ENCODE measurements at regions not wholly inside any gene's neighbourhood (a gene's known extent, or its start where the extent isn't known, plus 50 kb on each side); places are given as distances from the start of the nearest gene placed in this dataset.
"Not testable (repeated sequence)": the region's sequence is repeated elsewhere in the genome, so short reads cannot be mapped to it uniquely, and the experiment has no call there.

GRCh38 chr6:137976430-137976829, 109.4 kb downstream of the TNFAIP3 start:
- Mint-ChIP-seq H3K9me3 (no peaks in the 10 kb centered on the region), H3K4me3 (no peak overlapping the region), H3K27me3 (no peaks in the 10 kb centered on the region), H3K27ac (peak overlapping the region; percentile 95), H3K4me1 (peaks cover 36% of the 10 kb centered on the region), H3K36me3 (no peaks in the 10 kb centered on the region)
- CTCF ChIA-PET, result interaction anchor here (0.6 to 3.6 kb wide), 15 partner anchors 24 to 387 kb away, joined by 3 to 49 read pairs (median 8); no protein-coding TSS in a partner anchor
- DNase-seq, result peak; percentile 22

DNA sequence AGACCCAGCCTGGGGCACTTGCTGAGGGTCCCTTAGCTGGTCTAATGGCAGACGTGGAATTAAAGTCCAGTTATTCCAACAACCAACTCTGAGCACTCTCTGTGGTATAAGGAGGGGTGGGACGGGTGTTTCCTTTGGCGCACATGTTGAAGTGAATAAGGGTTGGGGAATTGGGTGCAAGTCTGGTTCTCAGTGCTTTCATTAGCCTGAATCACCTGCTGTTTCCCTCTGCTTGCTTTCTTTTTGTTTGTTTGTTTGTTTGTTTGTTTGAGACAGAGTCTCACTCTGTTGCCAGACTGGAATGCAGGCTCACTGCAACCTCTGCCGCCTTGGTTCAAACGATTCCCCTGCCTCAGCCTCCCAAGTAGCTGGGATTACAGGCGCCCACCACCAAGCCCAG, 110.1 kb downstream of the TNFAIP3 start:
- peaks cover 36% of the 10 kb centered on the region for H3K4me1 Mint-ChIP-seq
- no peaks in the 10 kb centered on the region for H3K27me3 Mint-ChIP-seq
- H3K27ac Mint-ChIP-seq, result peak overlapping the region; percentile 95
- no peaks in the 10 kb centered on the region for H3K36me3 Mint-ChIP-seq
- CTCF ChIA-PET, result interaction anchor here (0.6 to 3.6 kb wide), 6 partner anchors 37 to 388 kb away, joined by 3 to 41 read pairs (median 6); no protein-coding TSS in a partner anchor
- DNase-seq, result no peak
- no peak overlapping the region for H3K4me3 Mint-ChIP-seq
- no peaks in the 10 kb centered on the region for H3K9me3 Mint-ChIP-seq

DNA sequence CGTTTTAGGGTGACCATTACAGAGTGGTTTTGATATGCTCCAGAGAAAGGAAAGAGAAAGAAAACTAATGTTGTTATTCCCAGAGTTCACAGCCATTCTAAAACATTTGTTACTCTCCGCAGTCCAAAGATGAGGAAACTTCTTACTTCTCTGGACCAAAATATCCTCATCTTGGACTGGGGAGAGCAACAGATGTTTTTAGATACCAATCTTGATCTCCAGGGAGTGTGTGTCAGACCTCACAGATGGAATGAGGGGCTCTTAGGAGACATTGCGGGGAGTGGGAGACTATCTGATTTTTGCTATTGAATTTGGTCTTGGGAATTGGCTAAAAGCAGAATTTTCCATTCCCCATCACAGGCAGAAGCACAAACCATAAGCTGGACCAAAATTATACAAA, 110.8 kb downstream of the TNFAIP3 start:
- H3K36me3 Mint-ChIP-seq, result no peaks in the 10 kb centered on the region
- CTCF ChIA-PET, result interaction anchor here (1.1 to 3.6 kb wide), 3 partner anchors 38 to 296 kb away, joined by 4 to 35 read pairs (median 5); no protein-coding TSS in a partner anchor
- no peak for DNase-seq
- H3K27me3 Mint-ChIP-seq, result no peaks in the 10 kb centered on the region
- no peak overlapping the region for H3K27ac Mint-ChIP-seq
- H3K4me3 Mint-ChIP-seq, result no peak overlapping the region
- H3K4me1 Mint-ChIP-seq, result peaks cover 36% of the 10 kb centered on the region
- no peaks in the 10 kb centered on the region for H3K9me3 Mint-ChIP-seq

GRCh38 chr6:137978252-137978896, 111.3 kb downstream of the TNFAIP3 start:
- no peaks in the 10 kb centered on the region for H3K27me3 Mint-ChIP-seq
- no peak overlapping the region for H3K27ac Mint-ChIP-seq
- CTCF ChIA-PET, result interaction anchor here (1.1 to 1.9 kb wide), 2 partner anchors 39 to 297 kb away, joined by 4 to 5 read pairs; no protein-coding TSS in a partner anchor
- no peak for DNase-seq
- H3K36me3 Mint-ChIP-seq, result no peaks in the 10 kb centered on the region
- H3K4me3 Mint-ChIP-seq, result no peak overlapping the region
- H3K4me1 Mint-ChIP-seq, result peaks cover 36% of the 10 kb centered on the region
- H3K9me3 Mint-ChIP-seq, result no peaks in the 10 kb centered on the region

GRCh38 chr6:137979263-137979662, 112.2 kb downstream of the TNFAIP3 start:
- H3K27me3 Mint-ChIP-seq, H3K4me3 Mint-ChIP-seq, H3K36me3 Mint-ChIP-seq, DNase-seq, H3K9me3 Mint-ChIP-seq, H3K27ac Mint-ChIP-seq: not testable (repeated sequence)
- peaks cover 33% of the 10 kb centered on the region for H3K4me1 Mint-ChIP-seq
- CTCF ChIA-PET, result interaction anchor here (0.9 to 1.8 kb wide), 5 partner anchors 10 to 275 kb away, joined by 3 to 7 read pairs (median 3); no protein-coding TSS in a partner anchor

DNA sequence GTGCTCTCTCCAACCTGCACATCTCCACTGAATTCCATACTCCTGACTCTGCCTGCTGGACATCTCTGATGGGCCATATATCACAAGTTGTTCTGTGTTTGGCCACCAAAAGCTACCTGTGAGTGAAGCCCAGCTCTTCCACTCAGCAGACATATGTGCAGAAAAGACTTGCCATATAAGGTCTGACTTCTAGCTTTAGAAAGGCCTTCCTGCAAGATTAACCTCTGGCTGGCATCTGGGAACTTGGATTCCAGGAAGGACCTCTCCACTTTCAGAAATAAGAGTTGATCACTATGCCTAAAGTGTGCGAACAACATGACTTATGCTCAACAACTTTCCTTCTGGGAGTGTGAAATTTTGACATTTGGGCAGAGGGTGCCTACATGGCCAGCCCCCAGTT, 113.7 kb downstream of the TNFAIP3 start:
- DNase-seq, result no peak
- Mint-ChIP-seq H3K9me3 (no peaks in the 10 kb centered on the region), H3K4me3 (no peak overlapping the region), H3K27ac (no peak overlapping the region), H3K36me3 (no peaks in the 10 kb centered on the region), H3K4me1 (peaks cover 19% of the 10 kb centered on the region), H3K27me3 (no peaks in the 10 kb centered on the region)
- CTCF ChIA-PET, result interaction anchor here (1.3 to 1.8 kb wide), 6 partner anchors 8 to 276 kb away, joined by 3 to 9 read pairs (median 4); no protein-coding TSS in a partner anchor

DNA sequence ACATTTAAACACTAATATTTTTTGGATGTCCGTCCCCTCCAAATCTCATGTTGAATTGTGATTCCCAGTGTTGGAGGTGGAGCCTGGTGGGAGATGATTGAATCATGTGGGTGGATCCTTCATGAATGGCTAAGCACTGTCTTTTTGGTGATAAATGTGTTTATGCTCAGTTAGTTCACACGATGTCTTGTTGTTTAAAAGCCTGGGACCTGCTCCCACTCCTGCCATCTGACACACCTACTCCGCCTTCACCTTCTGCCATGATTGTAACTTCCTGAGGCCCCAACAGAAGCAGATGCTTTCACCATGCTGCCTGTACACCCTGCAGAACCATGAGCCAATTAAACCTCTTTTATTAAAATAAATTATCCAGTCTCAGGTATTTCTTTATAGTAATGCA, 114.7 kb downstream of the TNFAIP3 start:
- DNase-seq, result no peak
- CTCF ChIA-PET, result interaction anchor here (1.5 kb wide), 1 partner anchor 19 kb away, joined by 4 read pairs; no protein-coding TSS in a partner anchor
- Mint-ChIP-seq H3K27me3 (no peaks in the 10 kb centered on the region), H3K9me3 (no peaks in the 10 kb centered on the region), H3K4me3 (no peak overlapping the region), H3K36me3 (no peaks in the 10 kb centered on the region), H3K27ac (no peak overlapping the region), H3K4me1 (peaks cover 9% of the 10 kb centered on the region)

GRCh38 chr6:137982418-137983189, 115.5 kb downstream of the TNFAIP3 start:
- H3K27me3 Mint-ChIP-seq, result no peaks in the 10 kb centered on the region
- peaks cover 6% of the 10 kb centered on the region for H3K4me1 Mint-ChIP-seq
- no peaks in the 10 kb centered on the region for H3K9me3 Mint-ChIP-seq
- DNase-seq, result no peak
- CTCF ChIA-PET, result interaction anchor here (1.0 kb wide), 1 partner anchor 24 kb away, joined by 4 read pairs; no protein-coding TSS in a partner anchor
- H3K36me3 Mint-ChIP-seq, result no peaks in the 10 kb centered on the region
- H3K4me3 Mint-ChIP-seq, result no peak overlapping the region
- no peak overlapping the region for H3K27ac Mint-ChIP-seq

DNA sequence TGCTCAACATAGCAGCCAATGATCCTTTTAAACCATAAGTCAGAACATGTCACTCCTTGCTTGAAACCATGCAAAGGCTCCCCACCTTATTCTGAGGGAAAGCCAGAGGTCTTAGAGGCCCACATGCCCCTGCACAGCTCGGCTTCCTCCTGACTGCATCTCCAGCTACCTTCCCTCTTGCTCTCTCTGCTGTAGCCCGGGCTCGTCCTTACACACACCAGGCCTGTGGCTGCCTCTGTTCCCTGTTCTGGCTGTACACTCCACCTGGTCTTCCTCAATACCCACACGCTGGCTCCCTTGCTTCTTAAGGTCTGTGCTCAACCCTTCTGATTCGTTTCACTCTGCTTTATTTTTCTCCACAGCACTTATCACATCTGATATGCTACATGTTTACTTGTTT, 116.2 kb downstream of the TNFAIP3 start:
- CTCF ChIA-PET, result interaction anchor here (1.0 kb wide), 1 partner anchor 24 kb away, joined by 4 read pairs; no protein-coding TSS in a partner anchor
- no peaks in the 10 kb centered on the region for H3K9me3 Mint-ChIP-seq
- no peak overlapping the region for H3K4me3 Mint-ChIP-seq
- no peaks in the 10 kb centered on the region for H3K27me3 Mint-ChIP-seq
- no peak overlapping the region for H3K27ac Mint-ChIP-seq
- no peaks in the 10 kb centered on the region for H3K36me3 Mint-ChIP-seq
- H3K4me1 Mint-ChIP-seq, result peaks cover 2% of the 10 kb centered on the region
- DNase-seq, result no peak

DNA sequence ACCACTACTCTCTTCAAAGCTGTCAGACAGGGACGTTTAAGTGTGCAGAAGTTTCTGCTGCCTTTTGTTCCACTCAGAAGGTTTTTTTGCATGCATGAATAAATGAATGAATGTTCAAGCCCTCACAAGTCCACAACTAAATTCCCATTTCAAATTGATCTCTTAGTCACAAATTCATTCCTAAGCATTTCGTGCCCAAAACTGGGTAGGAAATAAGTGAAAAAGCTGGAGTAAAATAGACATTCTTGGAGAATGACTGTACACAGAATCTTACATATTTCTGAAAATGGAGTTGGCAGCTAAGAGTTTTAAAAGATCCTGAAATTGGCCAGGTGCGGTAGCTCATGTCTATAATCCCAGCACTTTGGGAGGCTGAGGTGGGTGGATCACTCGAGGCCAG, 117.6 kb downstream of the PERP start:
- no peak for DNase-seq
- no peaks in the 10 kb centered on the region for H3K4me1 Mint-ChIP-seq
- no peak overlapping the region for H3K27ac Mint-ChIP-seq
- no peaks in the 10 kb centered on the region for H3K36me3 Mint-ChIP-seq
- H3K27me3 Mint-ChIP-seq, result peaks cover 33% of the 10 kb centered on the region
- no peak overlapping the region for H3K4me3 Mint-ChIP-seq
- peaks cover 4% of the 10 kb centered on the region for H3K9me3 Mint-ChIP-seq
- CTCF ChIA-PET, result interaction anchor here (1.4 to 2.7 kb wide), 2 partner anchors 10 to 15 kb away, joined by 3 to 12 read pairs; no protein-coding TSS in a partner anchor

DNA sequence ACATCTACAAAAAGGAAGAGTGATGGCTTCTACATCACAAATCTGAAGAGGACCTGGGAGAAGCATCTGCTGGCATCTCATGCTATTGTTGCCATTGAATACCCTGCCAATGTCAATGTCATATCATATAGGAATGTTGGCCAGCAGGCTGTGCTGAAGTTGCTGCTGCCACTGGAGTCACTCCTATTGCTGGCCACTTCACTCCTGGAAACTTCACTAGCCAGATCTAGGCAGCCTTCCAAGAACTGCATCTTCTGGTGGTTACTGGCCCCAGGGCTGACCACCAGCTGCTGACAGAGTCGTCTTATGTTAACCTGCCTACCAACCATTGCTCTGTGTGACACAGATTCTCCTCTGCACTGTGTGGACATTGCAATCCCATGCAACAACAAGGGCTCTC, 111.8 kb downstream of the PERP start:
- H3K27me3 Mint-ChIP-seq, result peaks cover 33% of the 10 kb centered on the region
- CTCF ChIA-PET, result interaction anchor here (1.4 kb wide), 1 partner anchor 9 kb away, joined by 4 read pairs; no protein-coding TSS in a partner anchor
- H3K36me3 Mint-ChIP-seq, result peaks cover 3% of the 10 kb centered on the region

DNA sequence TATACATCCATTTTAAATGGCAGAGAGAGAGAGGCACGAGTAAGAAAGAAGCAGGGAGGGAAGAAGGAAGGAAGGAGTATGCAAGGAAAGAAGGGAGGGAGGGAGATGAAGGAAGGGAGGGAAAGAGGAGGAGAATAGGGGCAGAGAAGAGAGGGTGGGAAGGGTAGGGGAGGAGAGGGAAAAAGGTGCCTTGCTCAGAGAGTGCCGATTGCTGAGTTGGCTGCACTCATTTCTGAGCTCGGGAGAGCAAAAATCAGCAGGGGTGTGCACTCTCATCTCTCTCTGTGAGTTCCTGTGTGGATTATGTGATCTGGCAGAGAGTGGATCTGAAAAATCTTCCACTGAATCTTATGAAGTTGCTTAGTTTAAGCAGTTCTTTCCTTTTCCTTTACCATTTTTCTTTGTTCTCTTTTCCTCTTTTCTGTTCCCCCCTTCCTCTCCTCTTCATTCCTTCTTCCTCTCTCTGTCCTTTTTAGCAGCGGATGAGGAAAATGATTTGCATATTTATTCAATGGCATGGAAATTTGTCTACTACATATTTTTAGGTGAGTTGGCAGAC, 108.7 kb downstream of the PERP start:
- H3K27ac Mint-ChIP-seq, result no peak overlapping the region
- H3K9me3 Mint-ChIP-seq, result peaks cover 2% of the 10 kb centered on the region
- H3K4me3 Mint-ChIP-seq, result no peak overlapping the region
- DNase-seq, result no peak
- H3K27me3 Mint-ChIP-seq, result peaks cover 28% of the 10 kb centered on the region
- H3K4me1 Mint-ChIP-seq, result no peaks in the 10 kb centered on the region
- CTCF ChIA-PET, result interaction anchor here (1.2 kb wide), 1 partner anchor 9 kb away, joined by 3 read pairs; no protein-coding TSS in a partner anchor
- peaks cover 3% of the 10 kb centered on the region for H3K36me3 Mint-ChIP-seq

More for the DNA sequence above, 111.8 kb downstream of the PERP start:
- Mint-ChIP-seq H3K4me1 (no peaks in the 10 kb centered on the region), H3K4me3 (no peak overlapping the region), H3K9me3 (peaks cover 2% of the 10 kb centered on the region), H3K27ac (no peak overlapping the region)
- no peak for DNase-seq

GRCh38 chr6:137999815-138000214, 107.4 kb downstream of the PERP start:
- CTCF ChIA-PET, result interaction anchor here (1.0 to 6.1 kb wide), 8 partner anchors 24 to 295 kb away, joined by 3 to 36 read pairs (median 6); no protein-coding TSS in a partner anchor
- Mint-ChIP-seq H3K4me3 (no peak overlapping the region), H3K4me1 (peaks cover 4% of the 10 kb centered on the region), H3K36me3 (peaks cover 3% of the 10 kb centered on the region), H3K27me3 (peaks cover 21% of the 10 kb centered on the region), H3K27ac (no peak overlapping the region), H3K9me3 (peaks cover 2% of the 10 kb centered on the region)
- DNase-seq, result no peak

- no peak for DNase-seq
- Mint-ChIP-seq H3K9me3 (peaks cover 2% of the 10 kb centered on the region), H3K36me3 (peaks cover 3% of the 10 kb centered on the region), H3K27ac (no peak overlapping the region), H3K27me3 (peaks cover 14% of the 10 kb centered on the region), H3K4me3 (no peak overlapping the region), H3K4me1 (peaks cover 16% of the 10 kb centered on the region)
- CTCF ChIA-PET, result interaction anchor here (0.6 to 6.1 kb wide), 16 partner anchors 20 to 819 kb away, joined by 3 to 36 read pairs (median 4); no protein-coding TSS in a partner anchor
Measured at GRCh38 chr6:138000941-138001340, 106.3 kb downstream of the PERP start.

Measured in activated naive CD4-positive, alpha-beta T cell treated with anti-CD3 and anti-CD28 coated beads, Interleukin-2, amount 10 ng/mL, durations not matched to agents 7 days and 5 days (primary cell).